Right atrium auricular region (tissue), 2 donors: ENCODE measurements at regions not wholly inside any gene's neighbourhood (a gene's known extent, or its start where the extent isn't known, plus 50 kb on each side); places are given as distances from the start of the nearest gene placed in this dataset.
A peak's percentile ranks its signal among the peaks of the same experiment; 100 is the strongest.

ENCODE experiments used
- DNase-seq: peaks from one replicate; pipeline ENCODE4 v3.0.0-alpha.2; 2019; ENCODE audit warnings: low spot score
- H3K27ac ChIP-seq, 2 donors: fragments of 200-600 bp; sonication (generic); 1 replicate in 1 of 2; 2 replicates in 1 of 2; pipeline ENCODE4 v1.5.1; 2016 to 2019
- H3K27me3 ChIP-seq, 2 donors: fragments of 200-600 bp; sonication (generic); one replicate each; pipeline versions ENCODE4 v1.5.1 to v1.6.0; 2017 to 2019
- H3K36me3 ChIP-seq: fragments of 200-600 bp; sonication (generic); one replicate; pipeline ENCODE4 v1.5.1; 2016
- H3K4me1 ChIP-seq, 2 donors: fragments of 200-600 bp; sonication (generic); one replicate each; pipeline versions ENCODE4 v1.5.1 to v1.6.0; 2017 to 2019
- H3K4me3 ChIP-seq, 2 donors: fragments of 200-600 bp; sonication (generic); 1 replicate in 1 of 2; 2 replicates in 1 of 2; pipeline ENCODE4 v1.5.1; 2017 to 2019; ENCODE audit warnings: mild to moderate bottlenecking in 1 of 2, moderate library complexity in 1 of 2
- H3K9me3 ChIP-seq, 2 donors: fragments of 200-600 bp; sonication (generic); one replicate each; pipeline ENCODE4 v1.5.1; 2019
- CTCF ChIP-seq, 2 donors: fragments of 200-600 bp; sonication (generic); IDR thresholded peaks; one replicate each; pipeline ENCODE4 v1.5.1; 2019; ENCODE audit warnings: antibody characterized with exemption in 2 of 2

GRCh38 chr14:100434033-100434601, 111.0 kb downstream of the SLC25A47 start:
- Histone ChIP-seq H3K27me3 (no peaks in the 10 kb centered on the region), H3K36me3 (no peaks in the 10 kb centered on the region), H3K9me3 (no peaks in the 10 kb centered on the region), H3K4me1 (peaks cover 0 to 3% of the 10 kb centered on the region in 2 donors), H3K27ac (no peak overlapping the region), H3K4me3 (no peak overlapping the region)
- no peak for TF ChIP-seq CTCF (IDR thresholded peaks at IDR 0.05)
- DNase-seq, result no peak

- Histone ChIP-seq H3K4me3 (no peak overlapping the region), H3K36me3 (no peaks in the 10 kb centered on the region), H3K27ac (no peak overlapping the region), H3K9me3 (no peaks in the 10 kb centered on the region), H3K4me1 (peaks cover 0 to 12% of the 10 kb centered on the region in 2 donors), H3K27me3 (no peaks in the 10 kb centered on the region)
- no peak for DNase-seq
- no peak for TF ChIP-seq CTCF (IDR thresholded peaks at IDR 0.05)
These were observed 111.8 kb downstream of the SLC25A47 start for GRCh38 chr14:100434911-100435438.

GRCh38 chr14:100435459-100435858, 112.3 kb downstream of the SLC25A47 start:
- peaks cover 0 to 16% of the 10 kb centered on the region in 2 donors for H3K4me1 ChIP-seq
- no peak overlapping the region for H3K27ac ChIP-seq
- DNase-seq, result no peak
- H3K9me3 ChIP-seq, result no peaks in the 10 kb centered on the region
- H3K4me3 ChIP-seq, result no peak overlapping the region
- H3K27me3 ChIP-seq, result no peaks in the 10 kb centered on the region
- no peak for TF ChIP-seq CTCF (IDR thresholded peaks at IDR 0.05)
- H3K36me3 ChIP-seq, result no peaks in the 10 kb centered on the region

GRCh38 chr14:100436745-100437406, 113.7 kb downstream of the SLC25A47 start:
- DNase-seq, result peak; percentile 38
- no peak overlapping the region for H3K4me3 ChIP-seq

GRCh38 chr14:100438271-100438670, 115.1 kb downstream of the SLC25A47 start:
- TF ChIP-seq CTCF (IDR thresholded peaks at IDR 0.05), result no peak

More at GRCh38 chr14:100436745-100437406, 113.7 kb downstream of the SLC25A47 start:
- no peak for TF ChIP-seq CTCF (IDR thresholded peaks at IDR 0.05)
- peaks cover 0 to 27% of the 10 kb centered on the region in 2 donors for H3K4me1 ChIP-seq
- H3K27ac ChIP-seq, result no peak overlapping the region
- H3K9me3 ChIP-seq, result no peaks in the 10 kb centered on the region
- no peaks in the 10 kb centered on the region for H3K36me3 ChIP-seq
- H3K27me3 ChIP-seq, result no peaks in the 10 kb centered on the region

More at GRCh38 chr14:100438271-100438670, 115.1 kb downstream of the SLC25A47 start:
- Histone ChIP-seq H3K27ac (no peak overlapping the region), H3K27me3 (no peaks in the 10 kb centered on the region), H3K4me3 (no peak overlapping the region), H3K9me3 (no peaks in the 10 kb centered on the region), H3K36me3 (no peaks in the 10 kb centered on the region), H3K4me1 (peaks cover 0 to 27% of the 10 kb centered on the region in 2 donors)
- DNase-seq, result no peak
